Endothelial cell of umbilical vein (primary cell): ENCODE measurements at regions not wholly inside any gene's neighbourhood (a gene's known extent, or its start where the extent isn't known, plus 50 kb on each side); places are given as distances from the start of the nearest gene placed in this dataset.

Experiments used
- BruUV-seq: library from RNA; stranded (reverse); fragments of 400-500 nt; replicated peaks from 2 replicates; lab custom pipeline; 2021; lab: Mats Ljungman, UMichigan
- CTCF ChIA-PET: fragments of 300-600, 350-600 bp; sonication (Branson Sonifier 250); formaldehyde crosslinking; loops from one replicate; lab custom pipeline; 2021; ENCODE audit warnings: antibody characterized with exemption, inconsistent platforms; lab: Charles Lee
- POLR2A ChIA-PET: fragments of 300-600, 350-600 bp; sonication (Branson Sonifier 250); formaldehyde crosslinking; loops from one replicate; lab custom pipeline; 2021; ENCODE audit warnings: antibody characterized with exemption, inconsistent platforms; lab: Charles Lee
- DNase-seq: peaks from one replicate; pipeline ENCODE4 v3.0.0-alpha.2; 2011; ENCODE audit warnings: low read depth, low spot score
- FAIRE-seq: peaks from 2 replicates; lab custom pipeline; 2011; peaks lifted over from hg19 to GRCh38; lab: Jason Lieb, UNC
- H2AFZ ChIP-seq: 2 replicates; pipeline ENCODE4 v1.6.0; 2012; ENCODE audit warnings: low read depth, low read length, control low read depth, inconsistent platforms
- H3K27ac ChIP-seq: 2 replicates; pipeline ENCODE4 v1.5.1; 2011; ENCODE audit warnings: low read depth, mild to moderate bottlenecking, control low read depth, low read length, moderate library complexity; ENCODE audit not compliant: insufficient read depth
- H3K27me3 ChIP-seq, 2 experiments: 2 replicates each; pipeline versions ENCODE4 v1.6.0 to v1.6.1; 2011; ENCODE audit warnings: low read length in 2 of 2, mixed read lengths in 1 of 2; ENCODE audit not compliant: control insufficient read depth in 2 of 2, insufficient read depth in 2 of 2
- H3K36me3 ChIP-seq, 2 experiments: 2 replicates in 1 of 2; 3 replicates in 1 of 2; pipeline ENCODE4 v1.5.1; 2011; ENCODE audit warnings: low read length in 2 of 2, mild to moderate bottlenecking in 1 of 2, moderate library complexity in 1 of 2; ENCODE audit not compliant: control insufficient read depth in 2 of 2, insufficient read depth in 2 of 2; ENCODE audit errors: extremely low read depth in 1 of 2
- H3K4me1 ChIP-seq: 3 replicates; pipeline ENCODE4 v1.5.1; 2011; ENCODE audit warnings: mild to moderate bottlenecking, low read length; ENCODE audit not compliant: control insufficient read depth, insufficient read depth; ENCODE audit errors: extremely low read depth
- H3K4me2 ChIP-seq: 2 replicates; pipeline ENCODE4 v1.6.1; 2011; ENCODE audit warnings: low read length, control low read depth, mixed read lengths; ENCODE audit not compliant: insufficient read depth
- H3K4me3 ChIP-seq, 3 experiments: fragments of 200-600 bp in 1 of 3; sonication (generic), shearing (Covaris generic) in 1 of 3; replicated peaks in 1 of 3; 2 replicates each; pipeline ENCODE4 v1.5.1; 2011 to 2016; ENCODE audit warnings: control low read depth in 3 of 3, low read length in 3 of 3, mild to moderate bottlenecking in 2 of 3, inconsistent platforms in 1 of 3, low read depth in 1 of 3, moderate library complexity in 1 of 3; ENCODE audit not compliant: insufficient read depth in 1 of 3
- H3K79me2 ChIP-seq: 2 replicates; pipeline ENCODE4 v1.6.0; 2012; ENCODE audit warnings: low read length, inconsistent platforms; ENCODE audit not compliant: control insufficient read depth, insufficient read depth
- H3K9ac ChIP-seq: replicated peaks from 2 replicates; pipeline ENCODE3; 2011; ENCODE audit warnings: low read length, control low read depth; ENCODE audit not compliant: insufficient read depth; ENCODE audit errors: extremely low read depth
- H3K9me1 ChIP-seq: replicated peaks from 3 replicates; pipeline ENCODE4 v1.6.0; 2011; ENCODE audit warnings: mild to moderate bottlenecking, low read length; ENCODE audit not compliant: control insufficient read depth, insufficient read depth; ENCODE audit errors: extremely low read depth
- H3K9me3 ChIP-seq: replicated peaks from 2 replicates; pipeline ENCODE4 v1.5.1; 2012; ENCODE audit warnings: low read length, inconsistent platforms; ENCODE audit not compliant: control insufficient read depth, insufficient read depth
- H4K20me1 ChIP-seq: replicated peaks from 2 replicates; pipeline ENCODE3; 2011; ENCODE audit warnings: mild to moderate bottlenecking, low read length; ENCODE audit not compliant: control insufficient read depth, insufficient read depth; ENCODE audit errors: extremely low read depth
- CTCF ChIP-seq, 2 donors: IDR thresholded peaks; 1 replicate in 1 of 2; 2 replicates in 1 of 2; pipeline ENCODE4 v1.5.1; 2011; ENCODE audit warnings: low read length in 2 of 2, mild to moderate bottlenecking in 2 of 2, moderate library complexity in 2 of 2, control low read depth in 1 of 2, inconsistent platforms in 1 of 2, low read depth in 1 of 2; ENCODE audit not compliant: insufficient read depth in 1 of 2; ENCODE audit errors: extremely low read depth in 1 of 2
- EZH2 ChIP-seq: IDR thresholded peaks from 2 replicates; pipeline ENCODE4 v1.6.1; 2012; ENCODE audit warnings: borderline replicate concordance, low read depth, mild to moderate bottlenecking, moderate library complexity, low read length, inconsistent platforms; ENCODE audit not compliant: severe bottlenecking
- FOS ChIP-seq: IDR thresholded peaks from 2 replicates; pipeline ENCODE4 v1.6.1; 2011; ENCODE audit warnings: mild to moderate bottlenecking, low read length, moderate library complexity, borderline replicate concordance; ENCODE audit not compliant: insufficient read depth
- GATA2 ChIP-seq: IDR thresholded peaks from 2 replicates; pipeline ENCODE4 v1.7.0; 2011; ENCODE audit warnings: low read depth, mild to moderate bottlenecking, moderate library complexity, mixed read lengths, low read length; ENCODE audit not compliant: insufficient read length, insufficient read depth
- JUN ChIP-seq: IDR thresholded peaks from 2 replicates; pipeline ENCODE4 v1.6.1; 2011; ENCODE audit warnings: borderline replicate concordance, low read depth; ENCODE audit not compliant: insufficient read length, insufficient read depth
- MYC ChIP-seq: IDR thresholded peaks from one replicate; pipeline ENCODE4 v1.6.1; 2011; ENCODE audit warnings: mild to moderate bottlenecking, low read depth, low read length
- POLR2A ChIP-seq: IDR thresholded peaks from 2 replicates; pipeline ENCODE4 v1.6.1; 2012; ENCODE audit warnings: low read depth, mild to moderate bottlenecking, control low read depth, low read length
- POLR2AphosphoS5 ChIP-seq: IDR thresholded peaks from 2 replicates; pipeline ENCODE4 v1.6.1; 2012; ENCODE audit warnings: low read depth, mild to moderate bottlenecking, control low read depth, low read length, moderate library complexity; ENCODE audit not compliant: insufficient read depth
- dilution Hi-C: fragments of 300-500 bp; cut with MboI; formaldehyde crosslinking; loops from one replicate; pipeline ENCODE4 v1.15.0; 2019; ENCODE audit warnings: low sequenced_read_pairs; ENCODE audit not compliant: extremely low pct_ligation_motif_present
- intact Hi-C: fragments of 100-400 bp; cut with micrococcal nuclease; formaldehyde crosslinking; loops from one replicate; pipeline ENCODE4 v1.10.0; 2022
- TF ChIP-seq, protein P1 (sequence below): IDR thresholded peaks from 2 replicates; pipeline ENCODE4 v1.6.1; 2011; ENCODE audit not compliant: insufficient read depth, insufficient read length

DNA sequence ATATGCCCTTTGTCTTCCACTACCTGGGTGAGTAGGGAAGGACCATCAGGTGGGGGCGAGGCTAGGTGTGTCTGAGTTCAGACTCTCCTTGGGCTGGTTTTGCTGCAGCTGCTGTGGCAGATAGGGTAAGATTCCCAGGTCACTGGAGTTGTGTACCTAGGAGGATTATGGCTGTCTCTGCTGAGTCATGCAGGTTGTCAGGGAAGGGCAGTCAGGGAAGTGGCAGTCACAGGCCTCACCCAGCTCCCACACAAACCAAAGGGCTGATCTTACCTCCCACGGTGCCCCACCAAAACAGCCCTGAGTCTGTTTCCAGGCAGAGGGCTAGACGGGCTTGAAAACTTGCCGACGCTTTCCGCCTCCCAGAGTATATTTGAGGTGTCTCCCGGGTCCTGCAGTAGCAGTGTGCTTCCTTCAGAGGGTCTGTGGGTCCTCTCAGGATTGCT, 201.6 kb upstream of the PLXNA2 start:
- no peak for FAIRE-seq
- Histone ChIP-seq H3K4me3 (no peak overlapping the region), H3K9me1 (no peaks in the 10 kb centered on the region), H3K4me1 (no peaks in the 10 kb centered on the region), H3K4me2 (no peak overlapping the region), H4K20me1 (no peaks in the 10 kb centered on the region), H2AFZ (no peak overlapping the region), H3K36me3 (no peaks in the 10 kb centered on the region), H3K9ac (no peak overlapping the region), H3K9me3 (no peaks in the 10 kb centered on the region), H3K79me2 (no peaks in the 10 kb centered on the region), H3K27ac (no peak overlapping the region), H3K27me3 (peaks cover 9 to 10% of the 10 kb centered on the region in 2 experiments)
- dilution Hi-C loops (no loop called here), intact Hi-C loops (no loop called here)
- ChIA-PET CTCF (no interaction called here), POLR2A (no interaction called here)
- DNase-seq = no peak
- no TSS peak for BruUV-seq
- no peak for TF ChIP-seq POLR2AphosphoS5
- TF ChIP-seq MYC = no peak
- TF ChIP-seq, protein P1, sequence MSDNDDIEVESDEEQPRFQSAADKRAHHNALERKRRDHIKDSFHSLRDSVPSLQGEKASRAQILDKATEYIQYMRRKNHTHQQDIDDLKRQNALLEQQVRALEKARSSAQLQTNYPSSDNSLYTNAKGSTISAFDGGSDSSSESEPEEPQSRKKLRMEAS = no peak
- no peak for TF ChIP-seq CTCF (IDR thresholded peaks at IDR 0.05; ENCODE audit: extremely low read depth in 1 of 2, insufficient read depth in 1 of 2, low read depth in 1 of 2, low read length in 2 of 2)
- TF ChIP-seq EZH2 = no peak
- no peak for TF ChIP-seq FOS
- TF ChIP-seq GATA2 = no peak
- no peak for TF ChIP-seq JUN
- no peak for TF ChIP-seq POLR2A
